ENCODE measurements at regions not wholly inside any gene's neighbourhood (a gene's known extent, or its start where the extent isn't known, plus 50 kb on each side); places are given as distances from the start of the nearest gene placed in this dataset.
"Not testable (repeated sequence)": the region's sequence is repeated elsewhere in the genome, so short reads cannot be mapped to it uniquely, and the experiment has no call there.

DNA sequence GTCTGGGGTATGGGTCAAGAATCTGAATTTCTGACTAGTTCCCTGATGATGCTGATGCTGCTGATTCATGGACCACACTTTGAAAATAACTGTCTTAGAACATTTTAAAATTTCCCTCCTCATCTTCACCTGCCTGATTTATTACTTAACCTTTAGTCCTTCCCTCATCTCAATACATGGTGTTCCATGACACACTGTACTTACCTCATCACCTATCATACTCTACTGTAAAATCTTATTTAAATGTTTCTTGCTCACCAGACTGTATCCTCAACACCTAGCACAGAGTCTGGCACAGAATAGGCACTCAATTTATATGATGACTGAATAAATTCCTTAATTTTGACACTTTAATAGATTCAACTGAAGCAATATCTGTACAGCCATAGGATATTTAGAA is 95.7 kb downstream of the FAM161A start:
- H3K36me3 ChIP-seq (ENCODE audit: control insufficient read depth, insufficient read depth, low read length) = no peaks in the 10 kb centered on the region
- no peaks in the 10 kb centered on the region for H3K4me1 ChIP-seq (ENCODE audit: control insufficient read depth, insufficient read depth, low read length, poor library complexity, severe bottlenecking)
- H3K27ac ChIP-seq (ENCODE audit: low read depth, low read length, severe bottlenecking) = no peak overlapping the region
- no peak overlapping the region for H3K4me3 ChIP-seq (ENCODE audit: extremely low read depth, insufficient read depth, low read length, poor library complexity, severe bottlenecking)
- H3K9me3 ChIP-seq (ENCODE audit: control insufficient read depth, low read length) = peaks cover 4% of the 10 kb centered on the region

DNA sequence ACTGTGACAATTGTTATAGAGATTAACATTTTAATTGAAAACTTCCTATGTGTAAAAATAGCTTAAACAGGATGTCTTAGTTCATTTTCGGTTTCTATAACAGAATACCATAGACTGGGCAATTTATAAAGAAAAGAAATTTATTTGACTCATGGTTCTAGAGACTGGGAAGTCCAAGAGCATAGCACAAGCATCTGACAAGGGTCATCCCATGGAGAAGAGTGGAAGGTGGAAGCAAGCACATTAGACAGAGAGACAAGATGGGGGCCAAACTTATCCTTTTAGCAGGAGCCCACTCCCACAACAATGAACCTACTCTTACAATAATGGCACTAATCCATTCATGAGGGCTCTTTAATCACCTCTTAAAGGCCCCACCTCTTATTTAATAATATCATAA is 100.3 kb downstream of the FAM161A start:
- peaks cover 4% of the 10 kb centered on the region for H3K9me3 ChIP-seq (ENCODE audit: control insufficient read depth, low read length)
- no peaks in the 10 kb centered on the region for H3K36me3 ChIP-seq (ENCODE audit: control insufficient read depth, insufficient read depth, low read length)
- no peak overlapping the region for H3K27ac ChIP-seq (ENCODE audit: low read depth, low read length, severe bottlenecking)
- WGBS, 2 experiments (ENCODE audit: insufficient coverage in 2 of 2) = no CpG with 5 or more reads among the region's 1 CpG
- H3K4me1 ChIP-seq (ENCODE audit: control insufficient read depth, insufficient read depth, low read length, poor library complexity, severe bottlenecking) = no peaks in the 10 kb centered on the region
- no peak overlapping the region for H3K4me3 ChIP-seq (ENCODE audit: extremely low read depth, insufficient read depth, low read length, poor library complexity, severe bottlenecking)

DNA sequence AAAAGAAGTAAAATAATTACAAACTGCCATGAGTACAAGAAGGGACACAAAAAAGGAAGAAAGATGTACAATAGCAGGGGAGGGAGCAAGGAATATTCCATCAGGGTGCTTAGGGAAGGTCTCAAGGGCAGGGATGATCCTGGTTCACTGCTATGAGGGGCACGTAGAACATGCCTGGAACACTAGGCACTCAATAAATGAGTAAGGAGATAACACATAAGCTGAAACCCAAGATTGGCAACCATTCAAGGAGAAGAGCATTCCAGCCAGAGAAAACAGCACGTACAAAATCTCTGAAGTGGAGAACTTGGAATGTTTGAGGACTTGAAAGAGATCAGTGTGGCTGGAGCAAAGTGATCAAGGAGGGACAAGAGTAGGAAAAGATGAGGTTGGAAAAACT is 103.2 kb downstream of the FAM161A start:
- no peak overlapping the region for H3K27ac ChIP-seq (ENCODE audit: low read depth, low read length, severe bottlenecking)
- peaks cover 4% of the 10 kb centered on the region for H3K9me3 ChIP-seq (ENCODE audit: control insufficient read depth, low read length)
- H3K4me1 ChIP-seq (ENCODE audit: control insufficient read depth, insufficient read depth, low read length, poor library complexity, severe bottlenecking) = no peaks in the 10 kb centered on the region
- WGBS, 2 experiments (ENCODE audit: insufficient coverage in 2 of 2) = 95 to 97% methylated on average over 2 of the region's 2 CpGs
- no peak overlapping the region for H3K4me3 ChIP-seq (ENCODE audit: extremely low read depth, insufficient read depth, low read length, poor library complexity, severe bottlenecking)
- H3K36me3 ChIP-seq (ENCODE audit: control insufficient read depth, insufficient read depth, low read length) = no peaks in the 10 kb centered on the region

DNA sequence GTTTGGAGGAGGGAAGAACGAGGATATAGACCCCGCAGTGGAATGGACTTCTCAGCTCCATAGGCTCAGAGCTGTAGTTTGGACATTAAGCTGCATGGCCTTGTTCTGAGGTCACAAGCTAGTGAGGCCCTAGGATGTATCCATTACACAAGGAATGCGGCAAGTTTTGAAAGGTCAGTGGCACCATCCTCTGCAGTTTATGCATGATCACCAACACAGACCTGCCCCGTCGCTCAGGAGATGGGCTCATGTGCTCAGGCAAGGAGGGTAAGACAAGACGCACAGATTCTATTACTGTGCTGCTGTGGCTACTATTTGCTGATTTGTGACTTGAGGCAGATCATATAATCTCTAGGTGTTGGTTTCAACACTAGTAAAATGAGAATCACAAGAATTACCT is 110.9 kb downstream of the FAM161A start:
- Histone ChIP-seq H3K4me3 (ENCODE audit: extremely low read depth, insufficient read depth, low read length, poor library complexity, severe bottlenecking) (no peak overlapping the region), H3K4me1 (ENCODE audit: control insufficient read depth, insufficient read depth, low read length, poor library complexity, severe bottlenecking) (no peaks in the 10 kb centered on the region), H3K9me3 (ENCODE audit: control insufficient read depth, low read length) (no peaks in the 10 kb centered on the region), H3K27ac (ENCODE audit: low read depth, low read length, severe bottlenecking) (no peak overlapping the region), H3K36me3 (ENCODE audit: control insufficient read depth, insufficient read depth, low read length) (no peaks in the 10 kb centered on the region)
- 91 to 97% methylated on average over 4 to 5 of the region's 6 CpGs for WGBS, 2 experiments (ENCODE audit: insufficient coverage in 2 of 2)

DNA sequence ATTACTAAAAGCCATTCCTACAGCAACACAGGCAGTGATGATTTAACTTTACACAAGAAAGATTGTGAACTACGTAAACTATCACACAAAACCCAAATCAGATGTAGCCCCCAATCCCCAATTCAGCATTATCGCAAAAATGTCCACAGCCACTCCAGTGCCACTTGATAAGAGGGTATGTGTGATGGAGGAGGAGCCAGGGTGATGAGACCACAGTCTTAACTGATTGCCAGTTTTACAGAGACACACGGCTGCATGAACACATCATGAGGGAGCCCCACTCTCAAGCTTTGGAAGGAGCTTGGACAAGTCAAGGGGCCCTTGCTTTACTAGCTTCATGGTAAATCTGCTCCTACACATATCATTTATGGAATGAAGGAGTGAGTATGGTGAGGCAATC is 116.0 kb downstream of the FAM161A start:
- Histone ChIP-seq H3K4me3 (ENCODE audit: extremely low read depth, insufficient read depth, low read length, poor library complexity, severe bottlenecking) (no peak overlapping the region), H3K9me3 (ENCODE audit: control insufficient read depth, low read length) (no peaks in the 10 kb centered on the region), H3K27ac (ENCODE audit: low read depth, low read length, severe bottlenecking) (no peak overlapping the region), H3K36me3 (ENCODE audit: control insufficient read depth, insufficient read depth, low read length) (no peaks in the 10 kb centered on the region), H3K4me1 (ENCODE audit: control insufficient read depth, insufficient read depth, low read length, poor library complexity, severe bottlenecking) (no peaks in the 10 kb centered on the region)
- WGBS, 2 experiments (ENCODE audit: insufficient coverage in 2 of 2) = 88 to 100% methylated on average over 1 of the region's 3 CpGs

DNA sequence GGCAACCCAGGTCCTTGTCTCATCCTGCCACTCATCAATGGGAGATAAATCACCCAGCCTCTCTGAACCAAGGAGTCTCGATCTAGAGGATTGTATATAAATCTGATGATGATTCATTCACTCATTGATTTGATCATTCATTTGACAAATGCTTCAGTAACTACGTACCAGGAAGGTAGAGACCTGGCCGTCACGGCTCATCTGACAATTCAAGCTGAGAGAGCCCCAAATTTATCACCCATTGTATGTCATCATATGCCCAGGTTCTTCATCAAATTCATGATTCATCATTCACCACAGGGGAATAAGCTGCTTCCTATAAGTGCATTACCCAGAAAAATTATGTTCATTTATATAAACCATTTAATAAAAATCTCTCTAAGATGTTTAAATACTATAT is 116.9 kb downstream of the FAM161A start:
- WGBS, 2 experiments (ENCODE audit: insufficient coverage in 2 of 2) = 76 to 92% methylated on average over 3 of the region's 4 CpGs
- H3K36me3 ChIP-seq (ENCODE audit: control insufficient read depth, insufficient read depth, low read length) = no peaks in the 10 kb centered on the region
- no peak overlapping the region for H3K27ac ChIP-seq (ENCODE audit: low read depth, low read length, severe bottlenecking)
- H3K4me1 ChIP-seq (ENCODE audit: control insufficient read depth, insufficient read depth, low read length, poor library complexity, severe bottlenecking) = no peaks in the 10 kb centered on the region
- H3K4me3 ChIP-seq (ENCODE audit: extremely low read depth, insufficient read depth, low read length, poor library complexity, severe bottlenecking) = no peak overlapping the region
- H3K9me3 ChIP-seq (ENCODE audit: control insufficient read depth, low read length) = no peaks in the 10 kb centered on the region

DNA sequence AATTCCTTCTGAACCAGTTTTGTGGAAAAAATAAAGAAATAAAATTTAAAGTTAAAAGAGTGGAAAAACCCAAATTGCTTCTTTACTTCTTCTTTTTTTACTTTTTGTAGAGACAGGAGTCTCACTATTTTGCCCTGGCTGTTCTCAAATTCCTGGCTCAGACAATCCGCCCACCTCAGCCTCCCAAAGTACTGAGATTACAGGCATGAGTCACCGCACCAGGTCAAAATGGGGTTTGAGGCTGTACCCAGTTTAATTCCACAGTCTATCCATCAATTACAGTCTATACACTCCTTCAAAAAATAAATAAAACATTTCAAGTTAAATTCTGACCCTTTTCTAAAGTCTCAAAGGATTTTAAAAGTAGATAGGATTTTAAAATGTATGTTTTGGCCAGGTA is 120.3 kb downstream of the FAM161A start:
- 88 to 90% methylated on average over 1 to 2 of the region's 2 CpGs for WGBS, 2 experiments (ENCODE audit: insufficient coverage in 2 of 2)
- Histone ChIP-seq H3K4me3 (ENCODE audit: extremely low read depth, insufficient read depth, low read length, poor library complexity, severe bottlenecking) (no peak overlapping the region), H3K4me1 (ENCODE audit: control insufficient read depth, insufficient read depth, low read length, poor library complexity, severe bottlenecking) (no peaks in the 10 kb centered on the region), H3K27ac (ENCODE audit: low read depth, low read length, severe bottlenecking) (no peak overlapping the region), H3K9me3 (ENCODE audit: control insufficient read depth, low read length) (no peaks in the 10 kb centered on the region), H3K36me3 (ENCODE audit: control insufficient read depth, insufficient read depth, low read length) (no peaks in the 10 kb centered on the region)

DNA sequence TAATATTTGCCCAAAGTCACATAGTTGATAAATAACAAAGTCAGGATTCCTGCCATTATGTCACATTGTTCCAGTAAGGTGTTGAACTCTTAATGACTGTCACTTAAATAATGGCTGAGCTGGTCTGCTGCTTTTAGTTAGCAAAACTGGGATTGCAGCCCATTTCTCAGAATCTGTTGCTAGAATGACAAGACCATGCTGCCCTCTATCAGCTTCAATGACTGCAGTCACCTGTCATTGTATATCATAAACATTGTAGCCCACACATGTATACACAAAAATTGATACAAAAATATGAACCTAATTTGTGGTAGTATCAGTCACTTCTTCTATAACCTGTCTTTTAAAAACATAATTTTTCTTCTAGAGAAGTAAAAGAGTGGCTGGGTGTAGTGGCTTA is 121.1 kb downstream of the FAM161A start:
- Histone ChIP-seq H3K36me3 (ENCODE audit: control insufficient read depth, insufficient read depth, low read length) (no peaks in the 10 kb centered on the region), H3K9me3 (ENCODE audit: control insufficient read depth, low read length) (no peaks in the 10 kb centered on the region), H3K4me3 (ENCODE audit: extremely low read depth, insufficient read depth, low read length, poor library complexity, severe bottlenecking) (no peak overlapping the region), H3K4me1 (ENCODE audit: control insufficient read depth, insufficient read depth, low read length, poor library complexity, severe bottlenecking) (no peaks in the 10 kb centered on the region), H3K27ac (ENCODE audit: low read depth, low read length, severe bottlenecking) (no peak overlapping the region)

DNA sequence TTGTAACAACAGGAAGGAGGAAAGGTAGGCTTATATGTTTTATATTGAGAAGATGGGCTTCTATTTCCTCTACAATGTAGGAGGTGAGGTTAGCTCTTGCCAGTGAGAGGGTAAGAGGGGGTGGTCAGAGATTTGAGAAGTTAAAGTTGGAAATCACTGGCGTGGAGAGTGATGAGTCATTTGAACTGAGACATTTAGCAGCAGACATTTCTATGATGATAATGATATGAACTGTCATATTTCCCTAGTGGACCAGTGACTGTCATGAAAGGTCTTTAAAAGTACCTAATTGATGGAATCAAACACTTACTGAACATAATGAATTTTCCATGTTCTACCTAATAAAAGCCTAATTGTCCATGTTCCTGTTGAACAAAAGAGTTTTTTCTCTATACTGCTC is 126.1 kb downstream of the FAM161A start:
- H3K4me3 ChIP-seq (ENCODE audit: extremely low read depth, insufficient read depth, low read length, poor library complexity, severe bottlenecking) = no peak overlapping the region

DNA sequence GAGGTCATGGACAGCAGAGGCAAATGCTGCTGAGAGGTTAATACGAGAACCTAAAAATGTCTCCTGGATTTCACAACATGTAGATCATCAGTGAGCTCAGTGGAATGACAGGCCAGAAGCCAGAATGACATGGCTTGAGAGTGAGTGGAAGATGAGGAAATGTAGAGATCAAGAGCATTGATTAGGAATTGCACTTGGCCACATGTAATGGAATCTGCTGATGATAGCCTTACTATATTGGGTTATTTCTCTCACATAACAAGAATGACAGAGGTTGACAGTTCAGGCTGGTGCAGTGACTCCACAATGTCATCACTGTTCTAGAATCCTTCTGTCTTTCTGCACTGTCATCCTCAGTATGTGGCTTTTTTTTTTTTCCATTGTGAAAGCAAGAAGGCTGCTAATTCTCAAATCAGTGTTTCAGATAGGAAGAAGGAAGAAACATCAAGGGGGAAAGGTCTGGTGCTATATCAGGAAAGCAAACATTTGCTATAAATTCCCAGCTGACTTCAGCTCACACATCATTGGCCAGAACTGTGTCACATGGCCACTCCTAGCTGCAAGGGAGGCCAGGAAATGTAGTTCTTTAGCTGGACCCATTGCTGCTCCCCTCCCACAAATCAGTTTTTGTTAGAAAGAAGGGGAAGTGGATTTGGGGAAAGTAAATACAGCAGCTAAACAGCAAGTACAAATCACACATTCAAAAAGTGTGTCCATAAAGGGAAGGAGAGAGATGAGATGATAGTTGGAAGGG is 127.2 kb downstream of the FAM161A start:
- H3K4me3 ChIP-seq (ENCODE audit: extremely low read depth, insufficient read depth, low read length, poor library complexity, severe bottlenecking) = no peak overlapping the region
- 86 to 100% methylated on average over 1 of the region's 1 CpG for WGBS, 2 experiments (ENCODE audit: insufficient coverage in 2 of 2)
- H3K9me3 ChIP-seq (ENCODE audit: control insufficient read depth, low read length) = peaks cover 6% of the 10 kb centered on the region
- H3K36me3 ChIP-seq (ENCODE audit: control insufficient read depth, insufficient read depth, low read length) = no peaks in the 10 kb centered on the region
- H3K4me1 ChIP-seq (ENCODE audit: control insufficient read depth, insufficient read depth, low read length, poor library complexity, severe bottlenecking) = no peaks in the 10 kb centered on the region
- H3K27ac ChIP-seq (ENCODE audit: low read depth, low read length, severe bottlenecking) = no peak overlapping the region

More for the DNA sequence above, 126.1 kb downstream of the FAM161A start:
- Histone ChIP-seq H3K27ac (ENCODE audit: low read depth, low read length, severe bottlenecking) (no peak overlapping the region), H3K4me1 (ENCODE audit: control insufficient read depth, insufficient read depth, low read length, poor library complexity, severe bottlenecking) (no peaks in the 10 kb centered on the region), H3K9me3 (ENCODE audit: control insufficient read depth, low read length) (peaks cover 6% of the 10 kb centered on the region), H3K36me3 (ENCODE audit: control insufficient read depth, insufficient read depth, low read length) (no peaks in the 10 kb centered on the region)
- 57 to 100% methylated on average over 1 of the region's 1 CpG for WGBS, 2 experiments (ENCODE audit: insufficient coverage in 2 of 2)

DNA sequence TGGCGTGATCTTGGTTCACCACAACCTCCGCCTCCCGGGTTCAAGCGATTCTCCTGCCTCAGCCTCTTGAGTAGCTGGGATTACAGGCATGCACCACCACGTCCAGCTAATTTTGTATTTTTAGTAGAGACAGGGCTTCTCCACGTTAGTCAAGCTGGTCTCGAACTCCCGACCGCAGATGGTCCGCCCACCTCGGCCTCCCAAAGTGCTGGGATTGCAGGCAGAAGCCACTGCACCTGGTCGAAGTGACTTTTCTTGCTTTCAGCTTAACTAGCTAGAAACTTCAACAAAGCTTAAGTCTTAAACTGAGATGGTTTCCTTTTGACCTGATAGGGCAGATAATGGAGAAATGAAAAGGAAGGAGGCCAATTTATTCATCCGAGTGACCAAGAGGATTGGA is 130.5 kb downstream of the FAM161A start:
- not testable (repeated sequence) for H3K4me3 ChIP-seq (ENCODE audit: extremely low read depth, insufficient read depth, low read length, poor library complexity, severe bottlenecking); H3K27ac ChIP-seq (ENCODE audit: low read depth, low read length, severe bottlenecking); H3K36me3 ChIP-seq (ENCODE audit: control insufficient read depth, insufficient read depth, low read length); H3K4me1 ChIP-seq (ENCODE audit: control insufficient read depth, insufficient read depth, low read length, poor library complexity, severe bottlenecking); H3K9me3 ChIP-seq (ENCODE audit: control insufficient read depth, low read length)
- WGBS, 2 experiments (ENCODE audit: insufficient coverage in 2 of 2) = 80 to 89% methylated on average over 8 to 9 of the region's 13 CpGs

All from mesodermal cell (in vitro differentiated cells).